H1 (cell line): ENCODE measurements at regions not wholly inside any gene's neighbourhood (a gene's known extent, or its start where the extent isn't known, plus 50 kb on each side); places are given as distances from the start of the nearest gene placed in this dataset.
"Not testable (repeated sequence)": the region's sequence is repeated elsewhere in the genome, so short reads cannot be mapped to it uniquely, and the experiment has no call there.

Experiments used
- BACH1 ChIP-seq: IDR thresholded peaks from 2 replicates; pipeline ENCODE4 v1.6.1; 2012; ENCODE audit warnings: low read length, improper control_type of control experiment
- CTCF ChIP-seq, 3 experiments: IDR thresholded peaks; 1 replicate in 2 of 3; 2 replicates in 1 of 3; pipeline versions ENCODE4 v1.5.1 to v1.6.1; 2011; ENCODE audit warnings: low read length in 3 of 3, mild to moderate bottlenecking in 3 of 3, inconsistent platforms in 2 of 3, low read depth in 1 of 3, moderate library complexity in 1 of 3; ENCODE audit not compliant: insufficient read depth in 1 of 3; ENCODE audit errors: control extremely low read depth in 1 of 3
- EGR1 ChIP-seq: IDR thresholded peaks from 2 replicates; pipeline ENCODE4 v1.6.1; 2011; ENCODE audit warnings: low read depth, low read length, borderline replicate concordance
- EP300 ChIP-seq, 2 experiments: IDR thresholded peaks; 1 replicate in 1 of 2; 2 replicates in 1 of 2; pipeline ENCODE4 v1.6.1; 2011 to 2012; ENCODE audit warnings: low read depth in 2 of 2, low read length in 2 of 2, mild to moderate bottlenecking in 2 of 2, borderline replicate concordance in 1 of 2, inconsistent platforms in 1 of 2, moderate library complexity in 1 of 2
- GTF2F1 ChIP-seq: IDR thresholded peaks from 2 replicates; pipeline ENCODE4 v1.6.1; 2012; ENCODE audit warnings: low read depth, low read length, improper control_type of control experiment, borderline replicate concordance
- POLR2A ChIP-seq, 2 experiments: IDR thresholded peaks; 1 replicate in 1 of 2; 2 replicates in 1 of 2; pipeline ENCODE4 v1.6.1; 2011; ENCODE audit warnings: low read depth in 2 of 2, low read length in 2 of 2, mild to moderate bottlenecking in 2 of 2; ENCODE audit errors: control extremely low read depth in 1 of 2
- RFX5 ChIP-seq: IDR thresholded peaks from 2 replicates; pipeline ENCODE4 v1.6.1; 2011; ENCODE audit warnings: low read depth, low read length, improper control_type of control experiment, borderline replicate concordance
- SP4 ChIP-seq: IDR thresholded peaks from 2 replicates; pipeline ENCODE4 v1.6.1; 2012; ENCODE audit warnings: low read length, inconsistent platforms
- SUZ12 ChIP-seq: fragments of 200-600 bp; sonication (generic); IDR thresholded peaks from 2 replicates; pipeline ENCODE4 v1.6.1; 2012; ENCODE audit warnings: mild to moderate bottlenecking, inconsistent platforms, low read length, moderate library complexity, mixed read lengths
- TAF1 ChIP-seq: IDR thresholded peaks from 2 replicates; pipeline ENCODE4 v1.6.1; 2011; ENCODE audit warnings: mild to moderate bottlenecking, low read depth, low read length
- TEAD4 ChIP-seq: IDR thresholded peaks from 2 replicates; pipeline ENCODE4 v1.6.1; 2012; ENCODE audit warnings: low read depth, low read length, inconsistent platforms, mixed read lengths
- TF ChIP-seq, protein P1 (sequence below): IDR thresholded peaks from 2 replicates; pipeline ENCODE4 v1.6.1; 2011; ENCODE audit warnings: low read depth, mild to moderate bottlenecking, low read length; ENCODE audit not compliant: insufficient read depth

GRCh38 chrX:55165026-55165425 lies 55.1 kb upstream of the PAGE5 start:
- not testable (repeated sequence) for TF ChIP-seq POLR2A (IDR thresholded peaks at IDR 0.05; ENCODE audit: control extremely low read depth in 1 of 2, low read depth in 2 of 2, low read length in 2 of 2); CTCF (IDR thresholded peaks at IDR 0.05; ENCODE audit: control extremely low read depth in 1 of 3, insufficient read depth in 1 of 3, low read depth in 1 of 3, low read length in 3 of 3); EP300 (IDR thresholded peaks at IDR 0.05; ENCODE audit: borderline replicate concordance in 1 of 2, low read depth in 2 of 2, low read length in 2 of 2); SUZ12; RFX5; EGR1; TEAD4; BACH1; TAF1; GTF2F1; SP4
- TF ChIP-seq, protein P1, sequence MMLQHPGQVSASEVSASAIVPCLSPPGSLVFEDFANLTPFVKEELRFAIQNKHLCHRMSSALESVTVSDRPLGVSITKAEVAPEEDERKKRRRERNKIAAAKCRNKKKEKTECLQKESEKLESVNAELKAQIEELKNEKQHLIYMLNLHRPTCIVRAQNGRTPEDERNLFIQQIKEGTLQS: not testable (repeated sequence)
